Natural killer cell (primary cell): ENCODE measurements at regions not wholly inside any gene's neighbourhood (a gene's known extent, or its start where the extent isn't known, plus 50 kb on each side); places are given as distances from the start of the nearest gene placed in this dataset.

Experiments
- ATAC-seq, 3 donors: fragments of 150-1000 bp in 2 of 3; fragments of 200-7000 bp in 1 of 3; cut with Tn5 transposase; 1 replicate in 1 of 3; 2 replicates in 2 of 3; pipeline ENCODE4 v1.10.0; 2021; ENCODE audit warnings: mild to moderate bottlenecking in 2 of 3, moderate library complexity in 2 of 3
- DNase-seq, 2 donors: peaks; one replicate each; pipeline versions ENCODE4 v3.0.0 to v3.0.0-alpha.2; 2013 to 2021; ENCODE audit warnings: mixed read lengths in 1 of 2
- H3K27ac ChIP-seq: one replicate; pipeline ENCODE4 v1.5.1; 2013; ENCODE audit warnings: mild to moderate bottlenecking, low read length
- H3K27me3 ChIP-seq: one replicate; pipeline ENCODE4 v1.6.1; 2013; ENCODE audit warnings: low read length; ENCODE audit not compliant: control insufficient read depth, insufficient read depth
- H3K36me3 ChIP-seq: one replicate; pipeline ENCODE4 v1.6.1; 2013; ENCODE audit warnings: low read length; ENCODE audit not compliant: control insufficient read depth, insufficient read depth
- H3K4me1 ChIP-seq: one replicate; pipeline ENCODE4 v1.6.1; 2013; ENCODE audit warnings: low read length; ENCODE audit not compliant: control insufficient read depth, insufficient read depth
- H3K4me3 ChIP-seq: one replicate; pipeline ENCODE4 v1.5.1; 2013; ENCODE audit warnings: low read length
- H3K9me3 ChIP-seq: one replicate; pipeline ENCODE4 v1.6.1; 2013; ENCODE audit warnings: low read length; ENCODE audit not compliant: control insufficient read depth, insufficient read depth
- H3K27ac Mint-ChIP-seq, 2 donors: one replicate each; pipeline ENCODE4 v1.8.0; 2022; ENCODE audit warnings: mild to moderate bottlenecking in 2 of 2, mixed read lengths in 2 of 2, moderate library complexity in 1 of 2
- H3K27me3 Mint-ChIP-seq, 2 donors: one replicate each; pipeline ENCODE4 v1.8.0; 2022; ENCODE audit warnings: low read depth in 2 of 2, mixed read lengths in 2 of 2
- H3K36me3 Mint-ChIP-seq: one replicate; pipeline ENCODE4 v1.8.0; 2022; ENCODE audit warnings: mixed read lengths
- H3K4me1 Mint-ChIP-seq, 2 donors: one replicate each; pipeline ENCODE4 v1.8.0; 2022; ENCODE audit warnings: mixed read lengths in 2 of 2
- H3K4me3 Mint-ChIP-seq: one replicate; pipeline ENCODE4 v1.8.0; 2022; ENCODE audit warnings: mild to moderate bottlenecking, moderate library complexity, mixed read lengths
- H3K9me3 Mint-ChIP-seq, 2 donors: one replicate each; pipeline ENCODE4 v1.8.0; 2022; ENCODE audit warnings: mixed read lengths in 2 of 2
- WGBS: methylation state at CpG from one replicate; pipeline ENCODE4 v1.1.7; 2013; ENCODE audit warnings: missing lambda C conversion rate; ENCODE audit not compliant: insufficient coverage; 5-methylcytosine and 5-hydroxymethylcytosine counted together
- intact Hi-C: fragments of 100-400 bp; cut with micrococcal nuclease; formaldehyde crosslinking; loops from one replicate; pipeline ENCODE4 v1.14.2; 2022
- TF ChIP-seq, protein P1 (sequence below): fragments of 200-600 bp; IDR thresholded peaks from one replicate; pipeline ENCODE4 v1.8.0; 2022; ENCODE audit warnings: antibody characterized with exemption

DNA sequence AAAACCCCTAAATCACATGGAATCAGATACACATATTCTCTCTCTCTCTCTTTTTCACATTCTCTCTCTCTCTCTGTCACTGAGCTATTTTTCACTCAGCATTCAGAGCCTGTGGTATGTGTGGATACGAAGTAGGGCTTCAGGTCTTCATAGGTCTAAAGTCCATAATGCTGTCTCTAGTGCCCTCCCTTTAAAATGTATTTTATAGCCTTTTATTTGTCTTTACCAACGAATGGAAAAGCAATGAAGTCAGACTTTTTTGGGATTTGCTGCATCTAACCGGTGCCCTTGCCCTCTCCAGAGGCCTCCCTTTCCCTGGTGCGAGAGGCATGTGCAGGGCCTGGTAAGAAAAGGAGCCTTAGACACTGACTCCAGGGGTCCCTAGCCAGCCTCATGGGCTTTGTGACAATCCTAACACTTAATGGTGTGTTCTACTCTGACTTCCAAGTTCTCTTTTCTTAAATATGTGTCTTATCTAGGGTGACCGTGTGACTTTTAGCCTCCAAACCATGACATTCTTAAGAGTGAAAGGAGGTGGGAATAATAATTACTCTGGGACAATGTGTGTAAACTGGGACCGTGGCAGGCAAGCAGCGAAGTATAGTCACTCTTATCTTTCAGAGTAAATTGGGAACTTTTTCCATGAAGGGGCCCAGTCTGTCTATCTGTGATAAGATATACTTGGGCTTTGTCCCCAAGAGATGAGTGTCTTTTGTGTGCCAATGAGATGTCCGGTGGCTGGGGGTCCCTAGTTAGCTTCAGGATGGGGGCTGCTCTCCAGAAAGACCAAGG, 101.1 kb downstream of the B3GNT2 start:
- Mint-ChIP-seq H3K4me1 (peaks cover 6 to 8% of the 10 kb centered on the region in 2 donors), H3K27ac (no peak overlapping the region), H3K4me3 (no peak overlapping the region), H3K9me3 (no peaks in the 10 kb centered on the region), H3K36me3 (no peaks in the 10 kb centered on the region), H3K27me3 (peaks cover 0 to 8% of the 10 kb centered on the region in 2 donors)
- H3K4me3 ChIP-seq, result no peak overlapping the region
- H3K36me3 ChIP-seq, result no peaks in the 10 kb centered on the region
- no peak overlapping the region for H3K27ac ChIP-seq
- no peaks in the 10 kb centered on the region for H3K9me3 ChIP-seq
- DNase-seq, result no peak
- no peaks in the 10 kb centered on the region for H3K27me3 ChIP-seq
- peaks cover 14% of the 10 kb centered on the region for H3K4me1 ChIP-seq
- 93% methylated on average over 8 of the region's 8 CpGs for WGBS
- ATAC-seq, result no peak
- intact Hi-C loops, result no loop called here
- TF ChIP-seq, protein P1, sequence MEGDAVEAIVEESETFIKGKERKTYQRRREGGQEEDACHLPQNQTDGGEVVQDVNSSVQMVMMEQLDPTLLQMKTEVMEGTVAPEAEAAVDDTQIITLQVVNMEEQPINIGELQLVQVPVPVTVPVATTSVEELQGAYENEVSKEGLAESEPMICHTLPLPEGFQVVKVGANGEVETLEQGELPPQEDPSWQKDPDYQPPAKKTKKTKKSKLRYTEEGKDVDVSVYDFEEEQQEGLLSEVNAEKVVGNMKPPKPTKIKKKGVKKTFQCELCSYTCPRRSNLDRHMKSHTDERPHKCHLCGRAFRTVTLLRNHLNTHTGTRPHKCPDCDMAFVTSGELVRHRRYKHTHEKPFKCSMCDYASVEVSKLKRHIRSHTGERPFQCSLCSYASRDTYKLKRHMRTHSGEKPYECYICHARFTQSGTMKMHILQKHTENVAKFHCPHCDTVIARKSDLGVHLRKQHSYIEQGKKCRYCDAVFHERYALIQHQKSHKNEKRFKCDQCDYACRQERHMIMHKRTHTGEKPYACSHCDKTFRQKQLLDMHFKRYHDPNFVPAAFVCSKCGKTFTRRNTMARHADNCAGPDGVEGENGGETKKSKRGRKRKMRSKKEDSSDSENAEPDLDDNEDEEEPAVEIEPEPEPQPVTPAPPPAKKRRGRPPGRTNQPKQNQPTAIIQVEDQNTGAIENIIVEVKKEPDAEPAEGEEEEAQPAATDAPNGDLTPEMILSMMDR, result no peak

DNA sequence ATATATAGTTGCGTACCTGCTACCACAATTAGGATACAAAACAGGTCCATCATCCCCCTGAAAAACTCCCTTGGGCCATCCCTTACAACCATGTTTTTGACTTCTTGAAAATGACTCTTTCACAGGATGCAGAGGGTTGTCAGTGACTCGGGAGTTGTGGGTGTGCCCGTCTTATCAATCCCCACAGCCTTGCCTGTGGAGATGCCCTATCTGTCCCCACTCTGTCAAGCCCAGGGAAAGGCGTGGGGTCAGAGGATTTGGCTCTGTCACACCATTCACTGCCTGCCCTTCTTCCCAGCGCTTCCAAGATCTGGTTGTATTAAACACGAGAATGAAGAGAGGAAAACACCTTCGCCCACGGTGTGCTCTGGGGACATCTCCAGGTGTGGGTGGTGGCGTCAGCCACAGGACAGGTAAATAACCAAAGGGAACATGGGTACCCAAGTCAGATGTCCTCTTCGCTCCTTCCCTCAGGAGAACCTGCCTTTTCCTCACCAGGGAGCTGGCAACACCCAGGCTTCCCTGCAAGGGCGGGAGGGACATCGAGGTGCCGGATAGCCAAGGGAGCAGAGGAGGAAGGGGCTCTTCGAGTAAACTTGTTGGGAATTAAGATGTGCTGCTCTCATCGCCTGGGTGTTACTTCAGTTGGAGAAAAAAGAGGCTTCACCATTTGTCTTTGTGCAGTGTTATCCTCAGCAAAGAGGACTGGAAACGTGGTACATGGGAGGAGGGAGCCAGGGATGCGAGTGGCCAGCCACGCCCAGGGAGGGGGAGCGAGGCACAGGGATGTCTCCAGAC, 100.3 kb downstream of the B3GNT2 start:
- Mint-ChIP-seq H3K27ac (no peak overlapping the region), H3K4me3 (no peak overlapping the region), H3K27me3 (peaks cover 0 to 8% of the 10 kb centered on the region in 2 donors), H3K4me1 (peaks cover 6 to 8% of the 10 kb centered on the region in 2 donors), H3K9me3 (no peaks in the 10 kb centered on the region), H3K36me3 (no peaks in the 10 kb centered on the region)
- Histone ChIP-seq H3K27ac (no peak overlapping the region), H3K9me3 (no peaks in the 10 kb centered on the region), H3K36me3 (no peaks in the 10 kb centered on the region), H3K27me3 (no peaks in the 10 kb centered on the region), H3K4me3 (no peak overlapping the region), H3K4me1 (peaks cover 13% of the 10 kb centered on the region)
- no peak for DNase-seq
- WGBS, result 87% methylated on average over 19 of the region's 19 CpGs
- TF ChIP-seq, protein P1, result no peak
- intact Hi-C loops, result no loop called here
- ATAC-seq, result no peak

DNA sequence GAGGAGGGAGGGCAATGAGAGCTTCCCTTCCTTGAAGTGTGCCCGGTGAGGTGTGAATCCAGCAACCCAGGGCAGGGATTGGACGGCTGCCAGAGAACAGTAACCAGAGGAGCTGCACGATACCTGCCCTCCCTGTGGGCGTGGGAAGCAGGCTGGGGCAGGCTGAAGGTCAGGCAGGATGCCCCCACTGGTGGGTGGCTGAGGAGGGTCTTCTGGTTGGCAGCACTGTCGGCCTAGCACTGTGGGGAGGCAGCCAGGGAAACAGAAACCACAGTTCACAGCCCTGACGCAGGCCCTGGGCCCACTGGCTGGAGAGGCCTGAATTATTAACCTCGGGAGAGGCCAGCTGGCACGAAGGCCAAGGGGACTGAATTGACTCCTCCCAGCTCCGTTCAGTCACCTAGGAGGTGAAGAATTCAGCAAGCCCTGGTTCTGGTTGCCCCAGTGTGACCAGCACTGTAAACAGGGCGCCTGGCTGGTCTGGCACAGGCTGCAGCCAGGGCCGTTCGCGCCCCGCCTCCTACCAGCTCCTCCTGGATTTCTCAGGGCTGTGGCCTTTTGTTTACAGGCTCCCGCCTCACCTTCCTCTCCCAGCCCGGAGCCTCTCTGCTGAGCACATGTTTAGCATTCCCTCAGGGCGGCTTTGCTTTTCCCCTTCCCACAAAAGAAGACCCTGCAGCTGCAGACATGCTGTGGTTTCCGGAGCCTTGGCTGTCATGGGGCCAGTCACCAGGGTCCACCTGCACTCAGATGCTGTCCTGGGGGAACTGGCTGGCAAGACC, 97.8 kb downstream of the B3GNT2 start:
- Mint-ChIP-seq H3K9me3 (no peaks in the 10 kb centered on the region), H3K4me3 (no peak overlapping the region), H3K36me3 (no peaks in the 10 kb centered on the region), H3K27me3 (peaks cover 0 to 8% of the 10 kb centered on the region in 2 donors), H3K4me1 (no peaks in the 10 kb centered on the region), H3K27ac (no peak overlapping the region)
- ATAC-seq (peak in 1 of 3 donors; percentile 56), DNase-seq (no peak)
- H3K9me3 ChIP-seq, result no peaks in the 10 kb centered on the region
- TF ChIP-seq, protein P1, result no peak
- peaks cover 13% of the 10 kb centered on the region for H3K4me1 ChIP-seq
- no peak overlapping the region for H3K4me3 ChIP-seq
- H3K36me3 ChIP-seq, result no peaks in the 10 kb centered on the region
- intact Hi-C loops, result no loop called here
- no peak overlapping the region for H3K27ac ChIP-seq
- 62% methylated on average over 18 of the region's 18 CpGs for WGBS
- H3K27me3 ChIP-seq, result no peaks in the 10 kb centered on the region
